ENCODE measurements at regions not wholly inside any gene's neighbourhood (a gene's known extent, or its start where the extent isn't known, plus 50 kb on each side); places are given as distances from the start of the nearest gene placed in this dataset.

GRCh38 chr2:6759689-6760088, 106.0 kb downstream of the CMPK2 start:
- TF ChIP-seq, protein P1, sequence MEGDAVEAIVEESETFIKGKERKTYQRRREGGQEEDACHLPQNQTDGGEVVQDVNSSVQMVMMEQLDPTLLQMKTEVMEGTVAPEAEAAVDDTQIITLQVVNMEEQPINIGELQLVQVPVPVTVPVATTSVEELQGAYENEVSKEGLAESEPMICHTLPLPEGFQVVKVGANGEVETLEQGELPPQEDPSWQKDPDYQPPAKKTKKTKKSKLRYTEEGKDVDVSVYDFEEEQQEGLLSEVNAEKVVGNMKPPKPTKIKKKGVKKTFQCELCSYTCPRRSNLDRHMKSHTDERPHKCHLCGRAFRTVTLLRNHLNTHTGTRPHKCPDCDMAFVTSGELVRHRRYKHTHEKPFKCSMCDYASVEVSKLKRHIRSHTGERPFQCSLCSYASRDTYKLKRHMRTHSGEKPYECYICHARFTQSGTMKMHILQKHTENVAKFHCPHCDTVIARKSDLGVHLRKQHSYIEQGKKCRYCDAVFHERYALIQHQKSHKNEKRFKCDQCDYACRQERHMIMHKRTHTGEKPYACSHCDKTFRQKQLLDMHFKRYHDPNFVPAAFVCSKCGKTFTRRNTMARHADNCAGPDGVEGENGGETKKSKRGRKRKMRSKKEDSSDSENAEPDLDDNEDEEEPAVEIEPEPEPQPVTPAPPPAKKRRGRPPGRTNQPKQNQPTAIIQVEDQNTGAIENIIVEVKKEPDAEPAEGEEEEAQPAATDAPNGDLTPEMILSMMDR (IDR thresholded peaks at IDR 0.05 in 4 of 5, conservative IDR thresholded peaks at IDR 0.05 in 1 of 5), result no peak
- no peak for TF ChIP-seq POLR2A (IDR thresholded peaks at IDR 0.05)

Measured in gastrocnemius medialis (tissue), 4 donors.